A549 (cell line): ENCODE measurements at regions not wholly inside any gene's neighbourhood (a gene's known extent, or its start where the extent isn't known, plus 50 kb on each side); places are given as distances from the start of the nearest gene placed in this dataset.

Experiments
- ATAC-seq, 2 experiments: fragments of 200-7000 bp in 1 of 2; fragments of >200 bp in 1 of 2; cut with Nextera tagmentation in 1 of 2; cut with Tn5 transposase in 1 of 2; 3 replicates each; pipeline versions ENCODE4 v1.8.0 to v1.9.1; 2018 to 2020; ENCODE audit warnings: mild to moderate bottlenecking in 1 of 2, moderate library complexity in 1 of 2
- CTCF ChIA-PET: fragments of 300-600 bp; sonication (Branson Sonifier 250); formaldehyde crosslinking; extraction: SDS; loops from one replicate; lab custom pipeline; 2021; ENCODE audit warnings: antibody characterized with exemption, inconsistent platforms; lab: Yijun Ruan, JAX
- POLR2A ChIA-PET: fragments of 350-600 bp; formaldehyde crosslinking; extraction: SDS; loops from one replicate; lab custom pipeline; 2021; ENCODE audit warnings: antibody characterized with exemption, inconsistent platforms; lab: Yijun Ruan, JAX
- DNase-seq, 2 experiments: peaks; one replicate each; pipeline versions ENCODE4 v3.0.0 to v3.0.0-alpha.2; 2011 to 2016; ENCODE audit warnings: low read depth in 1 of 2, low spot score in 1 of 2
- FAIRE-seq: peaks from 2 replicates; lab custom pipeline; 2011; peaks lifted over from hg19 to GRCh38; lab: Jason Lieb, UNC
- H3K27ac ChIP-seq, 2 experiments: fragments of >200 bp; sonication (Bioruptor Twin); formaldehyde crosslinking; 3 replicates each; pipeline ENCODE4 v1.5.1; 2016 to 2017
- H3K4me1 ChIP-seq: fragments of >200 bp; sonication (Bioruptor Twin); formaldehyde crosslinking; 3 replicates; pipeline ENCODE4 v1.6.1; 2016
- H3K4me2 ChIP-seq: fragments of >200 bp; sonication (Bioruptor Twin); formaldehyde crosslinking; 3 replicates; pipeline ENCODE4 v1.6.1; 2016
- H3K4me3 ChIP-seq: fragments of >200 bp; sonication (Bioruptor Twin); formaldehyde crosslinking; 3 replicates; pipeline ENCODE4 v1.5.1; 2016
- H3K9me3 ChIP-seq: fragments of >200 bp; sonication (Bioruptor Twin); formaldehyde crosslinking; 3 replicates; pipeline ENCODE4 v1.6.1; 2016
- BCL3 ChIP-seq: fragments of >200 bp; sonication (Bioruptor Twin); formaldehyde crosslinking; IDR thresholded peaks from 3 replicates; pipeline ENCODE4 v1.6.1; 2016
- GATA3 ChIP-seq: IDR thresholded peaks from 2 replicates; pipeline ENCODE4 v1.6.1; 2012; ENCODE audit warnings: borderline replicate concordance
- HDAC2 ChIP-seq: fragments of 200-600 bp; sonication (generic); IDR thresholded peaks from 2 replicates; pipeline ENCODE4 v1.6.1; 2016
- HOXB13 ChIP-seq: fragments of 250-450 bp; sonication (Bioruptor Pico); IDR thresholded peaks from 2 replicates; pipeline ENCODE4 v1.5.0; 2020; ENCODE audit warnings: low read depth, mild to moderate bottlenecking, moderate library complexity
- HOXB5 ChIP-seq: fragments of 250-450 bp; sonication (Bioruptor Pico); IDR thresholded peaks from 2 replicates; pipeline ENCODE4 v1.5.0; 2020; ENCODE audit warnings: mild to moderate bottlenecking, moderate library complexity
- JUN ChIP-seq, 2 experiments: fragments of >200 bp; sonication (Bioruptor Twin); formaldehyde crosslinking; IDR thresholded peaks; 2 replicates in 1 of 2; 3 replicates in 1 of 2; pipeline ENCODE4 v1.6.1; 2016 to 2017
- MAFK ChIP-seq: fragments of 450-650 bp; IDR thresholded peaks from 2 replicates; pipeline ENCODE4 v1.6.1; 2014; ENCODE audit not compliant: partially characterized antibody
- NFE2L2 ChIP-seq: fragments of 150-350 bp; conservative IDR thresholded peaks from 2 replicates; pipeline ENCODE4 v1.6.1; 2014; ENCODE audit warnings: low read length
- POLR2AphosphoS2 ChIP-seq: conservative IDR thresholded peaks from 2 replicates; pipeline ENCODE4 v1.6.1; 2012; ENCODE audit warnings: low read length, improper control_type of control experiment, inconsistent platforms
- RAD21 ChIP-seq, 2 experiments: fragments of >200 bp in 1 of 2; sonication (Bioruptor Twin) in 1 of 2; formaldehyde crosslinking in 1 of 2; IDR thresholded peaks in 1 of 2; conservative IDR thresholded peaks in 1 of 2; 2 replicates in 1 of 2; 3 replicates in 1 of 2; pipeline ENCODE4 v1.6.1; 2012 to 2018; ENCODE audit warnings: inconsistent platforms in 1 of 2
- RNF2 ChIP-seq: fragments of 200-600 bp; sonication (generic); IDR thresholded peaks from 2 replicates; pipeline ENCODE4 v1.6.1; 2016; ENCODE audit warnings: low read depth, mild to moderate bottlenecking, antibody characterized with exemption, moderate library complexity, borderline replicate concordance
- SREBF2 ChIP-seq: fragments of 450-650 bp; IDR thresholded peaks from 2 replicates; pipeline ENCODE4 v1.6.1; 2014; ENCODE audit warnings: mild to moderate bottlenecking, moderate library complexity
- ZSCAN20 ChIP-seq: fragments of 250-450 bp; sonication (Bioruptor Pico); IDR thresholded peaks from 2 replicates; pipeline ENCODE4 v1.8.0; 2022; ENCODE audit warnings: mild to moderate bottlenecking, moderate library complexity
- WGBS: methylation state at CpG from one replicate; pipeline ENCODE4 v1.1.6; 2017; ENCODE audit errors: missing lambda C conversion rate; 5-methylcytosine and 5-hydroxymethylcytosine counted together
- TF ChIP-seq, protein P1 (sequence below): fragments of >200 bp; sonication (Bioruptor Twin); formaldehyde crosslinking; IDR thresholded peaks from 2 replicates; pipeline ENCODE4 v1.6.1; 2016
- TF ChIP-seq, protein P2 (sequence below): fragments of 250-450 bp; sonication (Bioruptor Pico); IDR thresholded peaks from 2 replicates; pipeline ENCODE4 v1.5.0; 2021; ENCODE audit warnings: mild to moderate bottlenecking, moderate library complexity, borderline replicate concordance
- TF ChIP-seq, protein P3 (sequence below): fragments of 200-600 bp; sonication (generic); IDR thresholded peaks from 2 replicates; pipeline ENCODE4 v1.6.1; 2016; ENCODE audit warnings: antibody characterized with exemption, mild to moderate bottlenecking, moderate library complexity
- TF ChIP-seq, protein P4 (sequence below): fragments of 450-650 bp; IDR thresholded peaks from 2 replicates; pipeline ENCODE4 v1.6.1; 2014; ENCODE audit warnings: antibody characterized with exemption

DNA sequence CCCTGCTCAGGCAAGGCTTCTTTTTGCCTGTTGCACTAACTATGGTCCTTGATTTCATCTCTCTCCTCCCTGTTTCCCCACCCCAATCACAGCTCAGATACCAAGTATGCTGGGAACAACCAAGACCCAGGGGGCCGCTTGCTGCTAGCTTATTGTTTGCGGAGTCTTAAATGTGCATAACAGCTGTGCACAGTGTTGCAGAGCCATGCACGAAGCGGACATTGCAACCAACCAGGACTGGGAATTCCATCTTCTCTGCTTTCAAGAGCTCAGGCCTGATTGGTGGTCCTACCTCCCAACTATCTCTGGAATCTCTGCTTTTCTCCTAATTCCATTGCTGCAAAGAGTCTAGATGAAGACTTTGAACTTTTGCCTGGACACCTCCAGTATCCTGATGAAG is 281.3 kb upstream of the TNRC6C start:
- DNase-seq (no peak), ATAC-seq (no peak), FAIRE-seq (no peak)
- CTCF ChIA-PET: interaction anchor here (1.2 kb wide), 1 partner anchor 337 kb away, joined by 5 read pairs; no protein-coding TSS in a partner anchor
- H3K4me1 ChIP-seq: no peaks in the 10 kb centered on the region
- no peaks in the 10 kb centered on the region for H3K9me3 ChIP-seq
- TF ChIP-seq, protein P1, sequence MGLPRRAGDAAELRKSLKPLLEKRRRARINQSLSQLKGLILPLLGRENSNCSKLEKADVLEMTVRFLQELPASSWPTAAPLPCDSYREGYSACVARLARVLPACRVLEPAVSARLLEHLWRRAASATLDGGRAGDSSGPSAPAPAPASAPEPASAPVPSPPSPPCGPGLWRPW: no peak
- no peak for TF ChIP-seq NFE2L2
- TF ChIP-seq HDAC2: no peak
- no peak for TF ChIP-seq POLR2AphosphoS2
- no peak for TF ChIP-seq GATA3
- no peak for TF ChIP-seq RAD21 (conservative IDR thresholded peaks at IDR 0.05 in 1 of 2, IDR thresholded peaks at IDR 0.05 in 1 of 2)
- TF ChIP-seq HOXB13 (CRISPR knock-in tag): no peak
- H3K4me3 ChIP-seq: no peak overlapping the region
- no peak overlapping the region for H3K4me2 ChIP-seq
- H3K27ac ChIP-seq: no peak overlapping the region
- 59% methylated on average over 4 of the region's 4 CpGs for WGBS
- POLR2A ChIA-PET: no interaction called here

GRCh38 chr17:77677630-77678029 is 280.9 kb upstream of the TNRC6C start:
- H3K4me3 ChIP-seq: no peak overlapping the region
- H3K27ac ChIP-seq: no peak overlapping the region
- no peak overlapping the region for H3K4me2 ChIP-seq
- 47% methylated on average over 13 of the region's 13 CpGs for WGBS
- TF ChIP-seq, protein P2, sequence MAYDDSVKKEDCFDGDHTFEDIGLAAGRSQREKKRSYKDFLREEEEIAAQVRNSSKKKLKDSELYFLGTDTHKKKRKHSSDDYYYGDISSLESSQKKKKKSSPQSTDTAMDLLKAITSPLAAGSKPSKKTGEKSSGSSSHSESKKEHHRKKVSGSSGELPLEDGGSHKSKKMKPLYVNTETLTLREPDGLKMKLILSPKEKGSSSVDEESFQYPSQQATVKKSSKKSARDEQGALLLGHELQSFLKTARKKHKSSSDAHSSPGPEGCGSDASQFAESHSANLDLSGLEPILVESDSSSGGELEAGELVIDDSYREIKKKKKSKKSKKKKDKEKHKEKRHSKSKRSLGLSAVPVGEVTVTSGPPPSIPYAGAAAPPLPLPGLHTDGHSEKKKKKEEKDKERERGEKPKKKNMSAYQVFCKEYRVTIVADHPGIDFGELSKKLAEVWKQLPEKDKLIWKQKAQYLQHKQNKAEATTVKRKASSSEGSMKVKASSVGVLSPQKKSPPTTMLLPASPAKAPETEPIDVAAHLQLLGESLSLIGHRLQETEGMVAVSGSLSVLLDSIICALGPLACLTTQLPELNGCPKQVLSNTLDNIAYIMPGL: no peak
- TF ChIP-seq RNF2: no peak
- no peak for TF ChIP-seq BCL3
- TF ChIP-seq MAFK: no peak
- no peak for TF ChIP-seq JUN (IDR thresholded peaks at IDR 0.05)
- TF ChIP-seq, protein P3, sequence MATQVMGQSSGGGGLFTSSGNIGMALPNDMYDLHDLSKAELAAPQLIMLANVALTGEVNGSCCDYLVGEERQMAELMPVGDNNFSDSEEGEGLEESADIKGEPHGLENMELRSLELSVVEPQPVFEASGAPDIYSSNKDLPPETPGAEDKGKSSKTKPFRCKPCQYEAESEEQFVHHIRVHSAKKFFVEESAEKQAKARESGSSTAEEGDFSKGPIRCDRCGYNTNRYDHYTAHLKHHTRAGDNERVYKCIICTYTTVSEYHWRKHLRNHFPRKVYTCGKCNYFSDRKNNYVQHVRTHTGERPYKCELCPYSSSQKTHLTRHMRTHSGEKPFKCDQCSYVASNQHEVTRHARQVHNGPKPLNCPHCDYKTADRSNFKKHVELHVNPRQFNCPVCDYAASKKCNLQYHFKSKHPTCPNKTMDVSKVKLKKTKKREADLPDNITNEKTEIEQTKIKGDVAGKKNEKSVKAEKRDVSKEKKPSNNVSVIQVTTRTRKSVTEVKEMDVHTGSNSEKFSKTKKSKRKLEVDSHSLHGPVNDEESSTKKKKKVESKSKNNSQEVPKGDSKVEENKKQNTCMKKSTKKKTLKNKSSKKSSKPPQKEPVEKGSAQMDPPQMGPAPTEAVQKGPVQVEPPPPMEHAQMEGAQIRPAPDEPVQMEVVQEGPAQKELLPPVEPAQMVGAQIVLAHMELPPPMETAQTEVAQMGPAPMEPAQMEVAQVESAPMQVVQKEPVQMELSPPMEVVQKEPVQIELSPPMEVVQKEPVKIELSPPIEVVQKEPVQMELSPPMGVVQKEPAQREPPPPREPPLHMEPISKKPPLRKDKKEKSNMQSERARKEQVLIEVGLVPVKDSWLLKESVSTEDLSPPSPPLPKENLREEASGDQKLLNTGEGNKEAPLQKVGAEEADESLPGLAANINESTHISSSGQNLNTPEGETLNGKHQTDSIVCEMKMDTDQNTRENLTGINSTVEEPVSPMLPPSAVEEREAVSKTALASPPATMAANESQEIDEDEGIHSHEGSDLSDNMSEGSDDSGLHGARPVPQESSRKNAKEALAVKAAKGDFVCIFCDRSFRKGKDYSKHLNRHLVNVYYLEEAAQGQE: no peak
- TF ChIP-seq POLR2AphosphoS2: no peak
- TF ChIP-seq, protein P4, sequence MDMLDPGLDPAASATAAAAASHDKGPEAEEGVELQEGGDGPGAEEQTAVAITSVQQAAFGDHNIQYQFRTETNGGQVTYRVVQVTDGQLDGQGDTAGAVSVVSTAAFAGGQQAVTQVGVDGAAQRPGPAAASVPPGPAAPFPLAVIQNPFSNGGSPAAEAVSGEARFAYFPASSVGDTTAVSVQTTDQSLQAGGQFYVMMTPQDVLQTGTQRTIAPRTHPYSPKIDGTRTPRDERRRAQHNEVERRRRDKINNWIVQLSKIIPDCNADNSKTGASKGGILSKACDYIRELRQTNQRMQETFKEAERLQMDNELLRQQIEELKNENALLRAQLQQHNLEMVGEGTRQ: no peak
- no peak for TF ChIP-seq SREBF2
- no peak for TF ChIP-seq ZSCAN20
- TF ChIP-seq HOXB5 (CRISPR knock-in tag): no peak
- ATAC-seq: no peak
- ChIA-PET POLR2A (no interaction called here), CTCF (interaction anchor here (1.2 kb wide), 1 partner anchor 336 kb away, joined by 5 read pairs; no protein-coding TSS in a partner anchor)
- no peak for DNase-seq
- FAIRE-seq: no peak
- H3K9me3 ChIP-seq: no peaks in the 10 kb centered on the region
- H3K4me1 ChIP-seq: no peaks in the 10 kb centered on the region
